A172 (cell line): ENCODE measurements at regions not wholly inside any gene's neighbourhood (a gene's known extent, or its start where the extent isn't known, plus 50 kb on each side); places are given as distances from the start of the nearest gene placed in this dataset.
"Not testable (repeated sequence)": the region's sequence is repeated elsewhere in the genome, so short reads cannot be mapped to it uniquely, and the experiment has no call there.

Experiments used
- DNase-seq: peaks from one replicate; pipeline ENCODE4 v3.0.0-alpha.2; 2015; ENCODE audit warnings: low spot score

GRCh38 chr5:155616779-155617392 lies 603.3 kb downstream of the KIF4B start:
- peak; percentile 16 for DNase-seq

DNA sequence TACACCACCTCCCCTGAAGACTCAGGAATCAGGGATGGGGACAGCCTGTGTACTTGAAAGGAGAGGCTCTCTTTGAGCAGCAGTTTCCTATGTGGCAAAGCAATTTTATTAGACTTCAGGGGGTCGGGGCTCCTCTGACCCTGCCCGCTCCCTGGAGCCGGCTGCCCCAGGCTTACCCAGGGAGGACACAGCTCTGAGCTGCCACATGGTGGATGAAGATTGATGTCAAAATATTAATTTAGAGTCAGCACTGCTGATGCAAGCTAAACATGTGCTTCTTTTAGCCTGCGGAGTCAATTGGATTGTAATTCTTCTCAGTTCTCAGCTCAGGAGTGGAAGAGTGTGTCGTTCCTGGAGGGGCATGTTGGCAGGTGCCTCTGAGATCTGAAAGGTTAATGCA lies 606.1 kb downstream of the KIF4B start:
- no peak for DNase-seq

DNA sequence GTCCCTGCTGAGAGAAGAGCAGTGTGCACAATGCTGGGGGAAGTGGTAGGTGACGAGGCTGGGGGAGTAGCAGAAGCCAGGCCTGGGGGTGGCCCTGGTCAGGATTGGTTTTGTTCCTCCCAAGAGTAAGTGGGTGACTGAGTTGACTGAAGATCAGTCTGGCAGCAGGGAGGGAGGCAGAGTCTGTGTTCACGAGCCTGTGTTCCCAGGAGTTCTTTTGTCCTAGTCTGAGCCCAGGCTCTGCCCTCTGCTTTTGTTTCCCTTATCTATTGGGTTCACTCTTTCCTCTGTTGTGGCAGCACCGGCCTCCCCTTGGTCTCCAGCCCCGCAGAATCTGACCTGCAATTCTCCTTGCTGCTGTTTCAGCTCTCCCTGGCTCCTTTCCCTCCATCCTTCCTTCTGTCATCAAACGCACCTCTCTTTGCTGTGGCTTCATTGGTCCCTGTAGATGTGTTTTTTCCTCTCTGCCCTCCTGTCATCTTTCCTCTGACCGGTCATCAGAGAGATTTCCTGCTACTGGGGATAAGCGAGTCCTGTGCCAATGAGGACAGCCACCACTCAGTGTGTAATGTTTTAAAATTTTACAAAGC lies 607.4 kb downstream of the KIF4B start:
- no peak for DNase-seq

GRCh38 chr5:155624597-155625241 lies 611.2 kb downstream of the KIF4B start:
- DNase-seq, result no peak

DNA sequence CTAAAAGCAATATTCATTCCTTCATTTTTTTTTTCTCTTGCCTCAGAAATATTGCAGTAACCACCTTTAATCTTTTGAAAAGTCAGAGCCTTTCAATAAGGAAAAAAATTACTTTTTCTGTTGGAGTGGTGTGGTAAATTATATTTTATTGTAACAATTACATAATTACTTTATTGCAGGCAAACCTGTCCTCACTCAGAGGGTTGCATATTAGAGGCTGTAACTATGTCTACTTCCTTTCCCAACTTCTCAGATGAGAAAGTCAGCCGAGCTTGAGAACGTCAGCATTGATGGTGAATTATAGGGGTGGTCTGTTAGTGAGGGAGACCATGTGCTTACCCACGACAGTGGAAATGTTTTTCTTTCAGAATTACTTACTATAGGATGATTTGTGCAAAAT lies 611.8 kb downstream of the KIF4B start:
- no peak for DNase-seq

DNA sequence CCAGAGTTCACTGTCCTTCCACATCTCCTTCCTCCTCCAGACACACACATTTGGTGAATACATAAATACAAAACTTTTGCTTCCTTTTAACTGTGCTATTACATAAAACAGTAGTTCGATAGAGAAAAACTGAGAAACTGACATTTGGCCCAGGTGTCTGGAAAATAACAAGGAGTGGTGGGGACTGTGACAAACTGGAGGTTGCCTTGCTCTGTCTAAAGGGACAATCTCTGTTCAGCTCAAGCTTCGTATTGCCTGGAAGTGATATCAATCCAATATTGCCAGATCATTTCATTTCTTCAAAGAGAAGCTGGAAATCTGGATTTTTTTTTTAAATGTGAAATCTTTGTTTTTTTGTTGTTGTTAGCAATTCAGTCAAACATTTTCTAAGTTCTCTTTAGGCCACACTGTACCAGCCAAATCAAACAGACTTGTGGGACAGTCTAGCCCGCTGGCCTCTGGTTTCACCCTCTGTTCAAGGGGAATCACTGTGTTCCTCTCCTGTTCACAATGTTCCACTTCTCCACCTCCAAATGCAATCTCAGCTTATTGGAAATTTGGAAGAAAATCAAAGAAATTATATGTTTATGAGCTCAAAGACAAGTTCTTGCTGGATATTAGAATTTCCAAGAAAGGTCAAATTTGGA lies 612.5 kb downstream of the KIF4B start:
- no peak for DNase-seq

GRCh38 chr5:155626592-155626991 lies 613.0 kb downstream of the KIF4B start:
- DNase-seq, result no peak

- DNase-seq, result no peak
Observed at GRCh38 chr5:155628346-155628745, 614.8 kb downstream of the KIF4B start.

DNA sequence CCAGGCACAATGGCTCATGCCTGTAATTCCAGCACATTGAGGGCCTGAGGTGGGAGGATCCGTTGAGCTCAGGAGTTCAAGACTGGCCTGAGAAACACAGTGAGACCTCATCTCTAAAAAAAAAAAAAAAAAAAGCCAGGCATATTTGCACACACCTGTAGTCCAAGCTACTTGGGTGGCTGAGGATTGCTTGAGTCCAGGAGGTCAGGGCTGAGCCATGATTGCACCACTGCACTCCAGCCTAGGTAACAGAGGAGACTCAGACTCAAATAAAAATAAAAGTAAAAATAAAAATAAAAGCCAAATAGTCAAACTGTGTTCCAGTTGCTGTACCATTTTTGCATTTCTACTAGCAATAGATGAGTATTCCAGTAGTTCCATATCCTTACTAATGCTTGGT lies 616.0 kb downstream of the KIF4B start:
- DNase-seq, result no peak

GRCh38 chr5:155631116-155631515 lies 617.6 kb downstream of the KIF4B start:
- DNase-seq, result peak; percentile 65

- no peak for DNase-seq
Observed at GRCh38 chr5:155633338-155633957, 619.9 kb downstream of the KIF4B start.

DNA sequence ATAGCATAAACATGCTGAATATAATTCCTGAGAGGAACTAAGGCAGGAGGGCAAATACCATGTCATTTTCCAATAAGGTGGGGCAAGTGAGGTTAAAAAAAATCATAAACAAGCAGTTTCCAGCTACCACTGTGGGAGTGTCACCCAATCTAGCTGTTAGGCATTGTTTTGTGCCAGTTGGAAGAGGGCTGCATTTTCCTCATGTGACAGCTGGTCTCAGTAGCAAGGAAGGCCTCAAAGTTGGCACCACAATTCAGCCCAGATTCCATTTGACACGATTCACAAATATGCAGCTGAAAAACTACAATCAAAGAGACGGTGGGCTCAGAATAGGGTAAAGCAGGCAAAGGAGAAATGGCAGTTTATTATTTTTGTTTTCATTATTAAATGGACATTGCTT lies 636.1 kb downstream of the KIF4B start:
- DNase-seq, result no peak

- no peak for DNase-seq
Observed at GRCh38 chr5:155655569-155655968, 642.0 kb downstream of the KIF4B start.

- DNase-seq, result no peak
Observed at GRCh38 chr5:155661859-155662258, 648.3 kb downstream of the KIF4B start.

DNA sequence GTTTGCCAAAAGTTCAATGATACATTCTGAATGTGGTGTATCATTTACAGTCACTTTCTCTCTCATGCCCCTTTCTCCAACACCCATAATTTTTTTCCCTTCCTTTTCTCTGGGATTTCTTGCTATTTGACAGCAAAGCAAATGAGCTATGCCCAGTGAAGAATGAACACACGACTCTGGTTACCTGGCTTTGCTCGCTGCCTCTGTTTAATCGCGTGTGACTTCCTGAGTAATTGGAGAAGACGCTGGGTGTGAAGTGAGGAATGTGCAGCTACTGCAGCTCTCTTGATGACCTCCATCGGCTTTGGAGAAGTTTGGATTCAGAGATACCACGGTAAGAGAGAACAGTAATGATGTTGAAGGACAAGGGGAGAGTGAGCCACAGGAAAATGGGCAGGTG lies 651.8 kb downstream of the KIF4B start:
- DNase-seq, result no peak

GRCh38 chr5:155672001-155672400 lies 655.0 kb upstream of the SGCD start:
- not testable (repeated sequence) for DNase-seq

GRCh38 chr5:155676967-155677366 lies 650.0 kb upstream of the SGCD start:
- DNase-seq, result no peak

GRCh38 chr5:155678371-155678770 lies 648.6 kb upstream of the SGCD start:
- no peak for DNase-seq

DNA sequence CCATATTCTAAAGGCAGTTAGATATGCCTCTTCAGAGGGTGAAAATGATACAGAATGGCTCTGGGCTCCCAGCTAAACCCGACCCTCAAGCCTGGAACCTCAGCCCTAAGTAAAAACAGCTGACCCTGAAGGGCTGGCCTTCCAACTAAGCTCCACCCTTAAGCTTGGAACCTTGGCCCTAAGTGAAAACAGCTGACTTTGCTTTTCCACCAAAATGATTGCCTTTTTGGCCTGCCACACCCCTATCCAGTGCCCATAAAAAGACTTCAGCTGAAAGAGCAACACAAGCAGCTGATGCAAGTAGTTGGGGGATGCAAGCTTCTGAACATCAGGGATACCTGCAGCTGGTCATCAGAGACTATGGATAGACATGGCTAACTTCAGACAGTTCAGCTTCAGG lies 647.4 kb upstream of the SGCD start:
- DNase-seq, result no peak

DNA sequence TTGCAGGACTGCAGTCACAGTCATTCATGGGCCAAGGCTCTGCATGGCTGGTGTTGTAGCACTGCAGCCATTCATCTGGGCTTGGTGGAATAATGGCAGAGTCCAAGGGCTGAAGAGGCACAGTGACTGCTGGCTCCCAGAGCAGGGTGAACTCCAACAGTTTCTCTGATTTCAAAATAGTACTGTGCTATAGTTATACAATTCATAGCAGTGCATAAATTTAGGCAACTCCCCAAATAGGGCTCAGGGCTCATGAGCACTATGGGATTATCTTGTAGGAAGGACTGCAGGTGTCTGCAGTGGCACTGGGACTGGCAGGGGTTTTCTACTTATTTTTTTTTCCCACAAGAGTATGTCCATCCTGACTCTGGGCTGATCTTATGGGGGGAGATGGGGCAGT lies 642.5 kb upstream of the SGCD start:
- no peak for DNase-seq

DNA sequence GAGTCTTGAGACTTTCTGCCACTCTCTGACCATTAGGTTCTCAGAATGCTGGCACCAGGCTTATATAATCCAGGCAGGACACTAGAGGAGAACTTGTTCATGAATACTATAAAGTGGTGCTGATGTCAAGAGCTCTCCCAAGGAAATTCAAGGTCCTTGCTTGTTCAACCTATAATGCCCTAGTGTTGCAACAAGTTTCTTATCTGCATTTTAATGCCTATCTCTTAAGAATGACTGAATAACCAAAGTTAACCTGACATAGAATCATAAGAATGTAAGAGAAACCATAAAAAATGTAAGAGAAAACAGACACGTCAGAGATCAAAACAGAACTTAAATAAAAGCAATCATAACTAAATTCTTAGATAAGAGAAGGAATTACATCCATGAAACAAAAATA lies 640.8 kb upstream of the SGCD start:
- DNase-seq, result no peak

GRCh38 chr5:155689406-155689805 lies 637.6 kb upstream of the SGCD start:
- DNase-seq, result no peak

DNA sequence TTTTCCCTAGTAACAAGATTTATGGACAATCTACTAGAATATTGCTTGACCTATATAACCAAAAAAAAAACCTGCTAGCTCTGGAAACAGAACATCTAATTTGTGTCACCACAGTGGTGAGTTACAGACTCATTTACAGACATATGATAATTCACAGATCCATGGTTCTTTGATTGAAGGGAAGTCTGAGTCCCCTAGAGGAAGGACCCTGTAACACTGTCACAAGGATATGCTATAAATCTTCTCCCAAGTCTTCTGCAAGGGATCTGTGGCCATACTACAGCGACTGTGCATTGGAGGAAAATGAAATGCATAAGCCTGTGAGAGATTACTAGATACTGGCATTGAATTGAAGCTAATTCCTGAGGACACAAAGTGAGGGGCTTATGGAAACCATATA lies 630.6 kb upstream of the SGCD start:
- no peak for DNase-seq
